HG02840 (cell line): ENCODE measurements at regions not wholly inside any gene's neighbourhood (a gene's known extent, or its start where the extent isn't known, plus 50 kb on each side); places are given as distances from the start of the nearest gene placed in this dataset.

Experiments used
- ATAC-seq: cut with Tn5 transposase; IDR thresholded peaks from one replicate; pipeline ENCODE4 v1.9.1; 2021; ENCODE audit warnings: mild to moderate bottlenecking, moderate library complexity, moderate number of reproducible peaks; ENCODE audit not compliant: unreplicated experiment, low FRiP score

- no peak for ATAC-seq
Measured at GRCh38 chr14:40618225-40618898, 988.3 kb upstream of the LRFN5 start.

GRCh38 chr14:40616579-40616978 is 990.1 kb upstream of the LRFN5 start:
- no peak for ATAC-seq

- no peak for ATAC-seq
Measured at GRCh38 chr14:40601063-40601462, 1005.6 kb upstream of the LRFN5 start.

- no peak for ATAC-seq
Measured at GRCh38 chr14:40599725-40600124, 1007.0 kb upstream of the LRFN5 start.

GRCh38 chr14:40581264-40581663 is 1025.4 kb upstream of the LRFN5 start:
- no peak for ATAC-seq

- no peak for ATAC-seq
Measured at GRCh38 chr14:40576880-40577478, 1029.7 kb upstream of the LRFN5 start.

GRCh38 chr14:40574780-40575179 is 1031.9 kb upstream of the LRFN5 start:
- no peak for ATAC-seq

GRCh38 chr14:40525314-40525713 is 1081.4 kb upstream of the LRFN5 start:
- no peak for ATAC-seq

- ATAC-seq = no peak
Measured at GRCh38 chr14:40523123-40523522, 1083.6 kb upstream of the LRFN5 start.

- ATAC-seq = no peak
Measured at GRCh38 chr14:40494483-40494882, 1062.2 kb upstream of the FBXO33 start.

GRCh38 chr14:40487824-40488223 is 1055.6 kb upstream of the FBXO33 start:
- ATAC-seq = no peak

- ATAC-seq = no peak
Measured at GRCh38 chr14:40485688-40486087, 1053.5 kb upstream of the FBXO33 start.

- ATAC-seq = no peak
Measured at GRCh38 chr14:40476005-40476404, 1043.8 kb upstream of the FBXO33 start.

- ATAC-seq = no peak
Measured at GRCh38 chr14:40467969-40468368, 1035.7 kb upstream of the FBXO33 start.

- ATAC-seq = no peak
Measured at GRCh38 chr14:40464531-40464930, 1032.3 kb upstream of the FBXO33 start.

- no peak for ATAC-seq
Measured at GRCh38 chr14:40463886-40464285, 1031.7 kb upstream of the FBXO33 start.

GRCh38 chr14:40452674-40453073 is 1020.4 kb upstream of the FBXO33 start:
- ATAC-seq = no peak

GRCh38 chr14:40447017-40447416 is 1014.8 kb upstream of the FBXO33 start:
- ATAC-seq = no peak

- no peak for ATAC-seq
Measured at GRCh38 chr14:40445020-40445419, 1012.8 kb upstream of the FBXO33 start.

GRCh38 chr14:40436551-40436950 is 1004.3 kb upstream of the FBXO33 start:
- no peak for ATAC-seq

- ATAC-seq = no peak
Measured at GRCh38 chr14:40417777-40418401, 985.7 kb upstream of the FBXO33 start.

- no peak for ATAC-seq
Measured at GRCh38 chr14:40416565-40416964, 984.3 kb upstream of the FBXO33 start.
